K562 (cell line): ENCODE measurements at regions not wholly inside any gene's neighbourhood (a gene's known extent, or its start where the extent isn't known, plus 50 kb on each side); places are given as distances from the start of the nearest gene placed in this dataset.

Experiments used
- ATAC-seq: fragments of 200-7000 bp; cut with Tn5 transposase; 3 replicates; pipeline ENCODE4 v1.9.1; 2020; ENCODE audit warnings: moderate library complexity
- BruUV-seq: library from RNA; stranded (reverse); fragments of 400-500 nt; replicated peaks from 2 replicates; lab custom pipeline; 2021; lab: Mats Ljungman, UMichigan
- CTCF ChIA-PET: fragments of 300-600 bp; formaldehyde crosslinking; extraction: SDS; loops from one replicate; lab custom pipeline; 2021; ENCODE audit warnings: low intra/inter-chr PET ratio; lab: Yijun Ruan, JAX
- POLR2A ChIA-PET: fragments of 300-600, 350-650 bp; sonication (Branson Sonifier 250); formaldehyde crosslinking; extraction: SDS; loops from one replicate; lab custom pipeline; 2021; ENCODE audit warnings: antibody characterized with exemption, inconsistent platforms; lab: Yijun Ruan, JAX
- DNase-seq, 4 experiments: peaks; one replicate each; pipeline versions ENCODE4 v3.0.0 to v3.0.0-alpha.2; 2011 to 2018; ENCODE audit warnings: low spot score in 3 of 4, mixed read lengths in 3 of 4; ENCODE audit errors: extremely low read depth in 1 of 4
- FAIRE-seq: peaks from 2 replicates; lab custom pipeline; 2011; peaks lifted over from hg19 to GRCh38; lab: Jason Lieb, UNC
- H2AFZ ChIP-seq: 2 replicates; pipeline ENCODE4 v1.6.0; 2011; ENCODE audit warnings: low read depth, low read length, control low read depth, inconsistent platforms
- H3K27ac ChIP-seq: fragments of 200-600 bp; 3 replicates; pipeline ENCODE4 v1.8.0; 2011; ENCODE audit warnings: low read depth, mild to moderate bottlenecking, control low read depth, inconsistent platforms, low read length, moderate library complexity, mixed read lengths; ENCODE audit errors: extremely low read depth
- H3K27me3 ChIP-seq, 2 experiments: fragments of 300-600 bp in 1 of 2; 2 replicates in 1 of 2; 3 replicates in 1 of 2; pipeline versions ENCODE4 v1.6.0 to v1.8.0; 2011; ENCODE audit warnings: inconsistent platforms in 2 of 2, low read length in 2 of 2, mild to moderate bottlenecking in 1 of 2, mixed read lengths in 1 of 2, moderate library complexity in 1 of 2; ENCODE audit not compliant: control insufficient read depth in 2 of 2, insufficient read depth in 2 of 2
- H3K36me3 ChIP-seq: fragments of 300-600 bp; 3 replicates; pipeline ENCODE4 v1.8.0; 2011; ENCODE audit warnings: mild to moderate bottlenecking, low read length, inconsistent platforms; ENCODE audit not compliant: control insufficient read depth, insufficient read depth
- H3K4me1 ChIP-seq, 2 experiments: fragments of 200-600 bp in 1 of 2; replicated peaks in 1 of 2; 2 replicates in 1 of 2; 3 replicates in 1 of 2; pipeline versions ENCODE4 v1.5.1 to v1.8.0; 2011; ENCODE audit warnings: inconsistent platforms in 2 of 2, low read length in 2 of 2, mild to moderate bottlenecking in 1 of 2, mixed read lengths in 1 of 2, moderate library complexity in 1 of 2; ENCODE audit not compliant: control insufficient read depth in 2 of 2, insufficient read depth in 2 of 2
- H3K4me2 ChIP-seq: 2 replicates; pipeline ENCODE4 v1.6.1; 2011; ENCODE audit warnings: low read length, control low read depth, inconsistent platforms, mixed read lengths; ENCODE audit not compliant: insufficient read depth
- H3K4me3 ChIP-seq: fragments of 200-600 bp; sonication (generic), shearing (Covaris generic); 2 replicates; pipeline ENCODE4 v1.5.1; 2016; ENCODE audit warnings: control low read depth, inconsistent platforms
- H3K79me2 ChIP-seq: fragments of 200-600 bp; 3 replicates; pipeline ENCODE4 v1.8.0; 2011; ENCODE audit warnings: low read length, inconsistent platforms; ENCODE audit not compliant: control insufficient read depth, insufficient read depth
- H3K9ac ChIP-seq, 2 experiments: 2 replicates each; pipeline versions ENCODE4 v1.6.0 to v1.6.1; 2011; ENCODE audit warnings: low read depth in 2 of 2, low read length in 2 of 2, control low read depth in 1 of 2, inconsistent platforms in 1 of 2, mild to moderate bottlenecking in 1 of 2, mixed read lengths in 1 of 2; ENCODE audit not compliant: insufficient read depth in 1 of 2
- H3K9me1 ChIP-seq: one replicate; pipeline ENCODE4 v1.6.0; 2011; ENCODE audit warnings: inconsistent platforms, mild to moderate bottlenecking, low read length, moderate library complexity; ENCODE audit not compliant: control insufficient read depth, insufficient read depth
- H3K9me3 ChIP-seq: replicated peaks from 2 replicates; pipeline ENCODE4 v1.5.1; 2011; ENCODE audit warnings: low read depth, low read length, inconsistent platforms; ENCODE audit not compliant: control insufficient read depth, insufficient read depth
- H4K20me1 ChIP-seq: replicated peaks from 2 replicates; pipeline ENCODE4 v1.6.1; 2011; ENCODE audit warnings: low read length, inconsistent platforms, mixed read lengths; ENCODE audit not compliant: control insufficient read depth, insufficient read depth
- FOXP1 ChIP-seq: sonication (generic); formaldehyde crosslinking; IDR thresholded peaks from 2 replicates; pipeline ENCODE4 v1.8.0; 2022; ENCODE audit warnings: mild to moderate bottlenecking, missing genetic modification reagents
- HDGF ChIP-seq: fragments of 450-650 bp; IDR thresholded peaks from 2 replicates; pipeline ENCODE4 v1.6.1; 2016
- HINFP ChIP-seq: fragments of 450-650 bp; conservative IDR thresholded peaks from 2 replicates; pipeline ENCODE4 v1.6.1; 2016; ENCODE audit warnings: missing genetic modification characterization, low read depth, mild to moderate bottlenecking, control low read depth, missing compliant biosample characterization
- MAZ ChIP-seq, 2 experiments: fragments of 450-650 bp in 1 of 2; sonication (generic) in 1 of 2; formaldehyde crosslinking; IDR thresholded peaks in 1 of 2; conservative IDR thresholded peaks in 1 of 2; 2 replicates each; pipeline versions ENCODE4 v1.4.0 to v1.5.0; 2020; ENCODE audit warnings: mild to moderate bottlenecking in 1 of 2, missing genetic modification reagents in 1 of 2
- POLR2AphosphoS5 ChIP-seq: IDR thresholded peaks from 2 replicates; pipeline ENCODE4 v1.6.1; 2011; ENCODE audit warnings: mild to moderate bottlenecking, low read depth, low read length, moderate library complexity; ENCODE audit not compliant: control insufficient read depth, insufficient read depth
- SOX6 ChIP-seq: fragments of 450-650 bp; IDR thresholded peaks from 2 replicates; pipeline ENCODE4 v1.6.1; 2014; ENCODE audit warnings: mild to moderate bottlenecking
- TEAD1 ChIP-seq, 2 experiments: fragments of 450-650 bp in 1 of 2; sonication (generic) in 1 of 2; formaldehyde crosslinking; IDR thresholded peaks; 2 replicates each; pipeline versions ENCODE4 v1.4.0 to v1.8.0; 2020 to 2022; ENCODE audit warnings: mild to moderate bottlenecking in 2 of 2, missing genetic modification reagents in 1 of 2
- YY1 ChIP-seq, 3 experiments: IDR thresholded peaks; 2 replicates each; pipeline ENCODE4 v1.6.1; 2011; ENCODE audit warnings: low read length in 2 of 3, mild to moderate bottlenecking in 2 of 3, moderate library complexity in 2 of 3, borderline replicate concordance in 1 of 3, control low read depth in 1 of 3, low read depth in 1 of 3; ENCODE audit not compliant: insufficient read depth in 3 of 3, insufficient replicate concordance in 2 of 3, control insufficient read depth in 1 of 3, insufficient read length in 1 of 3; ENCODE audit errors: extremely low read depth in 1 of 3
- ZNF324 ChIP-seq: fragments of 250-450 bp; sonication (Bioruptor Pico); IDR thresholded peaks from 2 replicates; pipeline ENCODE4 v1.4.0; 2020; ENCODE audit warnings: mild to moderate bottlenecking
- WGBS: fragments of 100-300 bp; shearing (Covaris generic); methylation state at CpG from one replicate; pipeline ENCODE4 v1.1.6; 2016; ENCODE audit warnings: low coverage, mixed read lengths; ENCODE audit not compliant: insufficient coverage; ENCODE audit errors: missing lambda C conversion rate; 5-methylcytosine and 5-hydroxymethylcytosine counted together
- in situ Hi-C: fragments of 300-500 bp; cut with MboI; formaldehyde crosslinking; loops from 4 replicates; pipeline ENCODE4 v1.15.0; 2018; ENCODE audit warnings: inconsistent platforms, mixed read lengths
- intact Hi-C: fragments of 100-400 bp; cut with micrococcal nuclease; formaldehyde crosslinking; loops from 2 replicates; pipeline ENCODE4 v1.14.2; 2022
- TF ChIP-seq, protein P1 (sequence below): fragments of 200-600 bp; sonication (generic); IDR thresholded peaks from one replicate; pipeline ENCODE4 v1.6.1; 2012; ENCODE audit warnings: mild to moderate bottlenecking, low read depth, low read length, inconsistent platforms

GRCh38 chr22:34845391-34845790 lies 220.6 kb upstream of the ISX start:
- intact Hi-C loops = no loop called here
- POLR2A ChIA-PET = no interaction called here
- TF ChIP-seq SOX6 = no peak
- TF ChIP-seq YY1 (IDR thresholded peaks at IDR 0.05; ENCODE audit: borderline replicate concordance in 1 of 3, control insufficient read depth in 1 of 3, extremely low read depth in 1 of 3, insufficient read depth in 3 of 3, insufficient read length in 1 of 3, insufficient replicate concordance in 2 of 3, low read depth in 1 of 3, low read length in 2 of 3) = no peak
- no peak for TF ChIP-seq FOXP1 (CRISPR knock-in tag)
- TF ChIP-seq TEAD1 (CRISPR knock-in tag; IDR thresholded peaks at IDR 0.05) = no peak
- TF ChIP-seq HDGF = no peak
- no peak for TF ChIP-seq HINFP (tag)
- TF ChIP-seq ZNF324 (CRISPR knock-in tag) = no peak
- TF ChIP-seq, protein P1, sequence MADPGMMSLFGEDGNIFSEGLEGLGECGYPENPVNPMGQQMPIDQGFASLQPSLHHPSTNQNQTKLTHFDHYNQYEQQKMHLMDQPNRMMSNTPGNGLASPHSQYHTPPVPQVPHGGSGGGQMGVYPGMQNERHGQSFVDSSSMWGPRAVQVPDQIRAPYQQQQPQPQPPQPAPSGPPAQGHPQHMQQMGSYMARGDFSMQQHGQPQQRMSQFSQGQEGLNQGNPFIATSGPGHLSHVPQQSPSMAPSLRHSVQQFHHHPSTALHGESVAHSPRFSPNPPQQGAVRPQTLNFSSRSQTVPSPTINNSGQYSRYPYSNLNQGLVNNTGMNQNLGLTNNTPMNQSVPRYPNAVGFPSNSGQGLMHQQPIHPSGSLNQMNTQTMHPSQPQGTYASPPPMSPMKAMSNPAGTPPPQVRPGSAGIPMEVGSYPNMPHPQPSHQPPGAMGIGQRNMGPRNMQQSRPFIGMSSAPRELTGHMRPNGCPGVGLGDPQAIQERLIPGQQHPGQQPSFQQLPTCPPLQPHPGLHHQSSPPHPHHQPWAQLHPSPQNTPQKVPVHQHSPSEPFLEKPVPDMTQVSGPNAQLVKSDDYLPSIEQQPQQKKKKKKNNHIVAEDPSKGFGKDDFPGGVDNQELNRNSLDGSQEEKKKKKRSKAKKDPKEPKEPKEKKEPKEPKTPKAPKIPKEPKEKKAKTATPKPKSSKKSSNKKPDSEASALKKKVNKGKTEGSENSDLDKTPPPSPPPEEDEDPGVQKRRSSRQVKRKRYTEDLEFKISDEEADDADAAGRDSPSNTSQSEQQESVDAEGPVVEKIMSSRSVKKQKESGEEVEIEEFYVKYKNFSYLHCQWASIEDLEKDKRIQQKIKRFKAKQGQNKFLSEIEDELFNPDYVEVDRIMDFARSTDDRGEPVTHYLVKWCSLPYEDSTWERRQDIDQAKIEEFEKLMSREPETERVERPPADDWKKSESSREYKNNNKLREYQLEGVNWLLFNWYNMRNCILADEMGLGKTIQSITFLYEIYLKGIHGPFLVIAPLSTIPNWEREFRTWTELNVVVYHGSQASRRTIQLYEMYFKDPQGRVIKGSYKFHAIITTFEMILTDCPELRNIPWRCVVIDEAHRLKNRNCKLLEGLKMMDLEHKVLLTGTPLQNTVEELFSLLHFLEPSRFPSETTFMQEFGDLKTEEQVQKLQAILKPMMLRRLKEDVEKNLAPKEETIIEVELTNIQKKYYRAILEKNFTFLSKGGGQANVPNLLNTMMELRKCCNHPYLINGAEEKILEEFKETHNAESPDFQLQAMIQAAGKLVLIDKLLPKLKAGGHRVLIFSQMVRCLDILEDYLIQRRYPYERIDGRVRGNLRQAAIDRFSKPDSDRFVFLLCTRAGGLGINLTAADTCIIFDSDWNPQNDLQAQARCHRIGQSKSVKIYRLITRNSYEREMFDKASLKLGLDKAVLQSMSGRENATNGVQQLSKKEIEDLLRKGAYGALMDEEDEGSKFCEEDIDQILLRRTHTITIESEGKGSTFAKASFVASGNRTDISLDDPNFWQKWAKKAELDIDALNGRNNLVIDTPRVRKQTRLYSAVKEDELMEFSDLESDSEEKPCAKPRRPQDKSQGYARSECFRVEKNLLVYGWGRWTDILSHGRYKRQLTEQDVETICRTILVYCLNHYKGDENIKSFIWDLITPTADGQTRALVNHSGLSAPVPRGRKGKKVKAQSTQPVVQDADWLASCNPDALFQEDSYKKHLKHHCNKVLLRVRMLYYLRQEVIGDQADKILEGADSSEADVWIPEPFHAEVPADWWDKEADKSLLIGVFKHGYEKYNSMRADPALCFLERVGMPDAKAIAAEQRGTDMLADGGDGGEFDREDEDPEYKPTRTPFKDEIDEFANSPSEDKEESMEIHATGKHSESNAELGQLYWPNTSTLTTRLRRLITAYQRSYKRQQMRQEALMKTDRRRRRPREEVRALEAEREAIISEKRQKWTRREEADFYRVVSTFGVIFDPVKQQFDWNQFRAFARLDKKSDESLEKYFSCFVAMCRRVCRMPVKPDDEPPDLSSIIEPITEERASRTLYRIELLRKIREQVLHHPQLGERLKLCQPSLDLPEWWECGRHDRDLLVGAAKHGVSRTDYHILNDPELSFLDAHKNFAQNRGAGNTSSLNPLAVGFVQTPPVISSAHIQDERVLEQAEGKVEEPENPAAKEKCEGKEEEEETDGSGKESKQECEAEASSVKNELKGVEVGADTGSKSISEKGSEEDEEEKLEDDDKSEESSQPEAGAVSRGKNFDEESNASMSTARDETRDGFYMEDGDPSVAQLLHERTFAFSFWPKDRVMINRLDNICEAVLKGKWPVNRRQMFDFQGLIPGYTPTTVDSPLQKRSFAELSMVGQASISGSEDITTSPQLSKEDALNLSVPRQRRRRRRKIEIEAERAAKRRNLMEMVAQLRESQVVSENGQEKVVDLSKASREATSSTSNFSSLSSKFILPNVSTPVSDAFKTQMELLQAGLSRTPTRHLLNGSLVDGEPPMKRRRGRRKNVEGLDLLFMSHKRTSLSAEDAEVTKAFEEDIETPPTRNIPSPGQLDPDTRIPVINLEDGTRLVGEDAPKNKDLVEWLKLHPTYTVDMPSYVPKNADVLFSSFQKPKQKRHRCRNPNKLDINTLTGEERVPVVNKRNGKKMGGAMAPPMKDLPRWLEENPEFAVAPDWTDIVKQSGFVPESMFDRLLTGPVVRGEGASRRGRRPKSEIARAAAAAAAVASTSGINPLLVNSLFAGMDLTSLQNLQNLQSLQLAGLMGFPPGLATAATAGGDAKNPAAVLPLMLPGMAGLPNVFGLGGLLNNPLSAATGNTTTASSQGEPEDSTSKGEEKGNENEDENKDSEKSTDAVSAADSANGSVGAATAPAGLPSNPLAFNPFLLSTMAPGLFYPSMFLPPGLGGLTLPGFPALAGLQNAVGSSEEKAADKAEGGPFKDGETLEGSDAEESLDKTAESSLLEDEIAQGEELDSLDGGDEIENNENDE = no peak
- no peak for TF ChIP-seq MAZ (CRISPR knock-in tag; conservative IDR thresholded peaks at IDR 0.05 in 1 of 2, IDR thresholded peaks at IDR 0.05 in 1 of 2)
- TF ChIP-seq POLR2AphosphoS5 = no peak

More at GRCh38 chr22:34845391-34845790, 220.6 kb upstream of the ISX start:
- Histone ChIP-seq H3K9me3 (no peaks in the 10 kb centered on the region), H3K36me3 (no peaks in the 10 kb centered on the region), H3K27ac (no peak overlapping the region), H3K4me1 (no peaks in the 10 kb centered on the region), H3K27me3 (no peaks in the 10 kb centered on the region), H4K20me1 (no peaks in the 10 kb centered on the region), H3K79me2 (no peaks in the 10 kb centered on the region), H3K4me2 (no peak overlapping the region), H3K4me3 (no peak overlapping the region), H3K9me1 (no peaks in the 10 kb centered on the region), H3K9ac (no peak overlapping the region), H2AFZ (no peak overlapping the region)
- CTCF ChIA-PET = no interaction called here
- ATAC-seq (no peak), FAIRE-seq (no peak), DNase-seq (no peak)
- in situ Hi-C loops = no loop called here
- BruUV-seq = no TSS peak
- WGBS = 0% methylated on average over 2 of the region's 2 CpGs
